GM18873 (cell line): ENCODE measurements at regions not wholly inside any gene's neighbourhood (a gene's known extent, or its start where the extent isn't known, plus 50 kb on each side); places are given as distances from the start of the nearest gene placed in this dataset.
A peak's percentile ranks its signal among the peaks of the same experiment; 100 is the strongest.

ENCODE experiments used
- ATAC-seq: cut with Tn5 transposase; IDR thresholded peaks from one replicate; pipeline ENCODE4 v1.9.1; 2021; ENCODE audit warnings: mild to moderate bottlenecking, moderate library complexity, moderate number of reproducible peaks; ENCODE audit not compliant: unreplicated experiment, low FRiP score

DNA sequence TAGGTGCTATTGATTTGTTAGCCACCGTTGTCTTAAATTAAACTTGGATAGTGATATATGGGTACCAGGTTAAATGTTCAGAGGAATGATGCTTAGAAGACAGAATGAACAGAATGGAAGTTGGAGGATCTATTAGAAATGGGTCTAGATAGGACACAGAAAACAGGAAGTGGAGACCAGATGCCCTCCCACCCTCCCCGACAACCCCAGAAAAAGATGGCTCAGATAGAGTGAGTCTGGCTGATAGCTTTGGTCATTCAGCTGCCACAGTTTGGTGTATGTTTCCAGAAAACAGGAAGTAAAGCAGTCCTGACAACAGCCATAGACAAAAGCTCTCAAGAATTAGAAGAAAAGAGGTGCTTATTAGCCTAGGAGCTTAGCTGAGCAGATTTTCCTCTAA lies 71.5 kb upstream of the DSG1 start:
- ATAC-seq = no peak

DNA sequence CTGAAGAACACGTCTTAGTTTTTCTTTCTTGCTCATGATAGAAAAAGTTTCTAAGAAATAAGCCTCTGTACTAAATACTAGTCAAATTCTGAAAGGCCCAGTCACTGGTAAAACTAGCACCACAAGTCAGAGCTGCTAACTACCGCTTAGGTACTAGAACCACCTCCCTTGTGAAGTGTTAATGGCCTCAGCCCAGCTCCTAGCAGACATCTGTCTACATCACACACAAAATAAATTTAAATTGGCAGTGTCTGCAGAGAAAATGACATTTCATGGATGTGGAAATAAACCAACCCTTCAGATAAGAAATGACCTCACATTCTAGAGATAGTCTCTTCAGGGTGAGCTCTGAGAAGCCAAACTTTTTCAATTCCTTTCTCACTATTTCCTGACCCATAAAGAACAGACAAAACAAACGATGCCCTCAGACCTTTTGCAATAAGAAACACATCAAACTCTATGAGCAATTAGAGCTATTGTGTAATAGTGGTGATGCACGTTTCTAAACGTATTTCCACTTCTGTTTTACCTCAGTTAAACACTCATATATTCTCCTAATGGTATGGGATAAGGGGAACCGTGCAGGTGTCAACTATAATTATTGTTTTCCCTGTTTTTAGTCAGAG lies 70.3 kb upstream of the DSG1 start:
- ATAC-seq = no peak

DNA sequence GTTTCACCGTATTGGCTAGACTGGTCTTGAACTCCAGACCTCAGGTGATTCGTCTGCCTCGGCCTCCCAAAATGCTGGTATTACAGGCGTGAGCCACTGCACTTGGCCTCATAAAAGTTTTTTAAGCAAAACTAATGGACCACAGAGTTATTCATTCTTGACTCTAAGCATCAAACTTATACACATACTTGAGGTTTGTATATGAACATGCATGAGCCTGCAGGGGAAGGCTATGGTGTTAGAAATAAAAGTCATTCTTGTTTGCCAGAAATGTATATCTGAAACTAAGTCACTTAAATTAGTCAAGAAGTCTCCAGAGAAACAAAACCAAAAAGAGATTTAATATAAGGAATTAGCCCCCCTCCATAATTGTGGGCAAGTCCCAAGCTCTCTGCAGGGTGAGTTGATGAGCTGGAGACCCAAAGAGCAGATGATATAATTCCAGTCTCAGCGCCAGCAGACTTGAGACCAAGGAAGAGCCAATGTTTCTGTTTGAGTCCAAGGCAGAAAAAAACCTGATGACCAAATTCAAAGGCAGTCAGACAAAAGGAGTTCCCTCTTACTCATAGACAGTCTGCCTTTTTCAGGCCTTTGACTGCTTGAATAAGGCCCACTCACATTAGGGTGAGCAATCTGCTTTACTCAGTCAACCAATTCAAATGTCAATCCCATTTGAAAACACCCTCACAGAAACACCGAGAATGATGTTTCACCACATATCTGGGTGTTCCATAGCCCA lies 69.0 kb upstream of the DSG1 start:
- ATAC-seq = no peak

DNA sequence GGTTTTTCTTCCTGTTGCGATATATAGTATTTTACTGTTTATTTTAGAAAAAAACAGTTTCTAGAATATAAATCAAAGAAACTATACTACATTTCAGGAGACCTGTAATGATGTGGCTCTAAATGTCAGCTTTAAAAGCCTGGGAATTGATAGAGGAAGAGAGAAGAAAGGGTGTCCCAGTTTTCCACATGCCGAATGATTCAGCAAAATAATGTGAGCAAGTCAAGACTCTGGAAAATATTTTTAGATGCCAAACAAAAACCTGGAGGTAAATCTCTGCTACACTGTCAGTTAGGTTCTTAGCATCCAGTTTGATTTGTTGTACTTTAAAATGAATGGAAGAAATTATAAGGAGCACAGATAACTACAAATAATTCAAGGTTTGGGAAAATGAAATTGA lies 67.1 kb upstream of the DSG1 start:
- ATAC-seq = no peak

DNA sequence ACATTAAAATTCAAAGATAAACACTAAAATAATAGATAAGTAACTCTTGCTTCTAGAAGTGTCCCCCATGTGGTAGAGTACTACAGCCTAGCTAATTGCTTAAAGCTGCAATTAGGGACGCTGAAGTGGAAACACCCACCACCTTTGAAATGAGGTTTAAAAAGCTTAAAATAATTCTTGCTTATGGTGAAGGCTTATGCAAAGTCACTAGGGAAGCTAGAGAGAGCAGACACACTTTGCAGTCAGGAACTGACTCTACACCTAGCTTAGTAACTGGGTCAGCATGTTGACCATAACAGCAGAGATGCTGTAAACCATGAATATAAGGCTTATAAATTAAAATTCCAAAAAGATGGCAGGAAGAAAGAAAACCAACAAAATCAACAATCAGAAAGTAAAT lies 65.4 kb upstream of the DSG1 start:
- ATAC-seq = no peak

DNA sequence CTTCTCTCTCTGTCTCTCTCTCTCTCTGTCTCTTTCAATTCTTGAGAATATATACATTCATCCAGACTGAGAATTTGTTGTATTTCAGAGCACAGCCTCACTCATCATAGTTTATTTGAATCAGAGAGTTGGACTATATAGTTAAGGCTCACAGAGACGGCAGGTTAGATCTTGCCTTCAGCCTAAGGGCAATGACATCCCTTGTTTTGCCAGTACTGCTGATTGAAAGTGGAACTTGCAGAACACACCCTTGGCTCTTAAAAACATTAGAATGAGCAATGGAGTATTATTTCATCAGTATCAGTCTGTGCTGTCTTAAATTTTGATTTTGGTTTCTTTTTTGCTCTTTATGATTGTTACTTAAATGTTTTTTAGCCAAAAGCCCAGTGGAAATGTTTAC lies 62.0 kb upstream of the DSG1 start:
- ATAC-seq = no peak

DNA sequence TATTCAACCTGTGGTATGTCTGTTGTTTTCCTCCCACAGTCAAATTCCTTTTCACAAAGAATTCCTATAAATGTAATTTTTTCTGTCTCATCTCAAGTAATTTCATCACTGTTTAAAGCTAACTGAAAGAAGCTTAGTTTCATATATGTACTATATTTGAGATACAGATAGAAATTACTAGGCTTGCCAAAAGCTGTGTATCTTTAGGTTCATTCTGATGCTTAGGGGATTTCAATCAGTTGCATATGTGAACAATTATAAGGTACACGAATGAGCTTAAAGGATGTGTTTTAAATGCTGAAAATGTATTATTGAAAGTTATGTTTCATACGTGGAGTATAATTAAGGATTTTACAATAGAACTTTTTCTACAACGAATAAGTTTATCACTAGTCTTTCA lies 59.2 kb upstream of the DSG1 start:
- no peak for ATAC-seq

DNA sequence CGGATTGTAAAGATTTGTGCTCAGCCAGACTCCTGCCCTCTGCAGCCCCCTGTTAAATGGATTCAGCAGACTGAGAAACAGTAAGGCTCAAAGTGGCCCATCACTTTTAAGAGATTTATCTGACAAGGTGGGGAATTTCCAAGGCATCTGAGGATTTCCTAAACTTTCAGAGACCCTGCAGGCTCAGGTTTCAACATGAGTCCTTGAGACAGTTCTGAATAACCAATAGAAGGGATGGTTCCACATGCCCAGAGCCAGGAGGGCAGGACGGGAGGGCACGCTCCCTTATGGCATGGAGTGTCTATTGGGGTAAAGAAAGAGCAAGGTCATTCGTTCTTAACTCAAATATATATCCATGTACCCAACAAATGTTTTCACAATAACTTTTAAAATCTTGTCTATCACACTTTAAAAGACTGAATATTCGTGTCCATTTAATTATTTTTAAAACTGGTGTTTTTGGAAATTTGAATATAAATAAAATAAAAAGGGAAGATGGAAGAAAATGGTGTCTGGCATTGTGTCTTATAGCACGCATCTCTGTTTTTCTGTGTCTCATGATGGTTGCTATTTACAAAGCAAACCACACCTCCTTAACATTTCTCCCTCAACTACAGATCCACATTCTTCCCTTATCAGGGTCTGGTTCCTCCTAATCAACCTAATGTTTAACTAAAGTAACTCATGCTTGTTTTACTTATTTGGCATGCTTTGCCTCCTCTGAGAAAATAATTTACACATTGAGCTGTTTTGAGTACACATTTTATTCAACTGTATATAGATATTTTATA lies 56.0 kb upstream of the DSG1 start:
- ATAC-seq = no peak

DNA sequence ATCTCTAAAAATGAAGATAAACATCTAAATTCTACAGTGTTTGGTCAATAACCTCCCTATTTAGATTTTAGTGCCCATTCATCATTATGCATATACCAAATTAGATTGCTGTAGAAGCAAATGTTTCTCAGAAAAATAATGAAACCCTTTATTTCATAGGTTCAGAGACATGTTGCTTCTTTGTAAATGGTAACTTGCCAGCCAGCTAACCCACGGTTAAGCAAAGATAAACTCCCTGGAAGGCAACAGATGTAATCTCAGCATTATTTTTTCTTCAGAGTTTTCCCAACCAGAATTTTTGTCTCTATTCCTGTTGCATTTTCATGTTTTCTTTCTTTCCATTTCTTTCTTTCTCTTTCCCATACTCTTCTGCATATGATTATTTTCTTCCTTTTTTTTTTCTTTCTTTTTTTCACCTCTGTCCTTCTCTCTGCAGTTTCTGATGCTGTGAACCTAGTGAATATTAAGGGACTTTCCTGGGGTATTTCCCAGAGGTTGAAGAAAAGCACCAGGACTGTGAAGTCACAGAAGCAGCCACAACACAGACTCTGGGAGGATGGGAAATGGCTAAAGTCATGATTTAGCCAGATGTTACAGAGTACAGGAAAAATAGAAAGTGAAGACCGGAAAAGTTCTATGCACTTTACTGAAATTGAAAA lies 50.0 kb upstream of the DSG1 start:
- ATAC-seq = peak; percentile 79
